H9 (cell line): ENCODE measurements at regions not wholly inside any gene's neighbourhood (a gene's known extent, or its start where the extent isn't known, plus 50 kb on each side); places are given as distances from the start of the nearest gene placed in this dataset.

Experiments used
- DNase-seq: peaks from one replicate; pipeline ENCODE4 v3.0.0-alpha.2; 2017
- H2AFZ ChIP-seq: one replicate; pipeline ENCODE4 v1.6.1; 2013; ENCODE audit warnings: mild to moderate bottlenecking, low read length, control low read depth, moderate library complexity
- H2AK5ac ChIP-seq: 2 replicates; pipeline ENCODE4 v1.6.1; 2013; ENCODE audit warnings: low read length, control low read depth, mixed read lengths; ENCODE audit not compliant: insufficient read length
- H2BK120ac ChIP-seq: one replicate; pipeline ENCODE4 v1.6.1; 2013; ENCODE audit warnings: low read depth, mild to moderate bottlenecking, low read length, control low read depth, inconsistent platforms; ENCODE audit not compliant: poor library complexity, severe bottlenecking
- H2BK12ac ChIP-seq: 2 replicates; pipeline ENCODE4 v1.6.1; 2013; ENCODE audit warnings: low read length, control low read depth, mixed read lengths, low read depth; ENCODE audit not compliant: insufficient read length
- H2BK15ac ChIP-seq: 2 replicates; pipeline ENCODE4 v1.6.1; 2013; ENCODE audit warnings: low read depth, low read length, control low read depth
- H2BK20ac ChIP-seq: one replicate; pipeline ENCODE4 v1.6.1; 2013; ENCODE audit warnings: low read depth, mild to moderate bottlenecking, low read length, control low read depth, inconsistent platforms; ENCODE audit not compliant: poor library complexity, severe bottlenecking
- H2BK5ac ChIP-seq: 2 replicates; pipeline ENCODE4 v1.6.1; 2013; ENCODE audit warnings: low read length, control low read depth, mixed read lengths; ENCODE audit not compliant: insufficient read length
- H3K14ac ChIP-seq: 2 replicates; pipeline ENCODE4 v1.6.1; 2013; ENCODE audit warnings: low read length, control low read depth; ENCODE audit not compliant: insufficient read depth
- H3K18ac ChIP-seq: 2 replicates; pipeline ENCODE4 v1.6.1; 2013; ENCODE audit warnings: low read depth, mild to moderate bottlenecking, mixed read lengths, low read length, control low read depth; ENCODE audit not compliant: insufficient read length
- H3K23ac ChIP-seq: 2 replicates; pipeline ENCODE4 v1.6.1; 2013; ENCODE audit warnings: low read length, control low read depth, mixed read lengths, low read depth; ENCODE audit not compliant: insufficient read length
- H3K23me2 ChIP-seq: 2 replicates; pipeline ENCODE4 v1.6.1; 2013; ENCODE audit warnings: low read depth, mild to moderate bottlenecking, mixed read lengths, low read length, control low read depth; ENCODE audit not compliant: insufficient read length, poor library complexity, severe bottlenecking
- H3K27ac ChIP-seq: 2 replicates; pipeline ENCODE4 v1.5.1; 2013; ENCODE audit warnings: low read length, control low read depth, mixed read lengths, low read depth; ENCODE audit not compliant: insufficient read length
- H3K27me3 ChIP-seq: 2 replicates; pipeline ENCODE4 v1.6.1; 2013; ENCODE audit warnings: low read length, control low read depth, inconsistent platforms; ENCODE audit not compliant: insufficient read depth
- H3K4ac ChIP-seq: 2 replicates; pipeline ENCODE4 v1.6.1; 2013; ENCODE audit warnings: low read depth, mild to moderate bottlenecking, control low read depth, inconsistent platforms, low read length, moderate library complexity
- H3K4me1 ChIP-seq: 2 replicates; pipeline ENCODE4 v1.6.1; 2013; ENCODE audit warnings: low read length, control low read depth, inconsistent platforms; ENCODE audit not compliant: insufficient read depth
- H3K4me2 ChIP-seq: 2 replicates; pipeline ENCODE4 v1.6.1; 2013; ENCODE audit warnings: low read length, control low read depth, mixed read lengths; ENCODE audit not compliant: insufficient read length, insufficient read depth
- H3K56ac ChIP-seq: 2 replicates; pipeline ENCODE4 v1.6.1; 2013; ENCODE audit warnings: low read depth, mild to moderate bottlenecking, mixed read lengths, low read length, control low read depth; ENCODE audit not compliant: insufficient read length
- H3K79me1 ChIP-seq: 2 replicates; pipeline ENCODE4 v1.6.1; 2013; ENCODE audit warnings: low read depth, mild to moderate bottlenecking, moderate library complexity, low read length, control low read depth, inconsistent platforms; ENCODE audit not compliant: insufficient read depth, poor library complexity, severe bottlenecking
- H3K79me2 ChIP-seq: 2 replicates; pipeline ENCODE4 v1.6.1; 2013; ENCODE audit warnings: low read length, control low read depth, inconsistent platforms; ENCODE audit not compliant: insufficient read depth
- H3K9ac ChIP-seq: 2 replicates; pipeline ENCODE4 v1.6.1; 2013; ENCODE audit warnings: low read length, control low read depth, mixed read lengths; ENCODE audit not compliant: insufficient read length; ENCODE audit errors: extremely low read depth
- H3K9me3 ChIP-seq: one replicate; pipeline ENCODE4 v1.6.1; 2013; ENCODE audit warnings: low read depth, low read length, inconsistent platforms; ENCODE audit not compliant: control insufficient read depth
- H3T11ph ChIP-seq: one replicate; pipeline ENCODE4 v1.6.1; 2013; ENCODE audit warnings: mild to moderate bottlenecking, low read length, control low read depth, inconsistent platforms
- H4K20me1 ChIP-seq: one replicate; pipeline ENCODE4 v1.6.1; 2013; ENCODE audit not compliant: control insufficient read depth, insufficient read length, insufficient read depth
- H4K5ac ChIP-seq: 2 replicates; pipeline ENCODE4 v1.6.1; 2013; ENCODE audit warnings: low read depth, mild to moderate bottlenecking, mixed read lengths, low read length, control low read depth; ENCODE audit not compliant: insufficient read length
- H4K8ac ChIP-seq: replicated peaks from 2 replicates; pipeline ENCODE4 v1.6.1; 2013; ENCODE audit warnings: low read length, control low read depth, mixed read lengths, low read depth; ENCODE audit not compliant: insufficient read length
- H4K91ac ChIP-seq: 2 replicates; pipeline ENCODE4 v1.6.1; 2013; ENCODE audit warnings: low read depth, mild to moderate bottlenecking, moderate library complexity, mixed read lengths, low read length, control low read depth; ENCODE audit not compliant: insufficient read length
- H3K27ac Mint-ChIP-seq, 3 experiments: 2 replicates in 2 of 3; 3 replicates in 1 of 3; pipeline ENCODE4 v1.8.0; 2020 to 2021; ENCODE audit warnings: mixed read lengths in 3 of 3, mild to moderate bottlenecking in 1 of 3, moderate library complexity in 1 of 3
- H3K27me3 Mint-ChIP-seq: 2 replicates; pipeline ENCODE4 v1.8.0; 2021; ENCODE audit warnings: low read depth, mild to moderate bottlenecking, moderate library complexity, mixed read lengths
- H3K36me3 Mint-ChIP-seq, 3 experiments: 2 replicates in 2 of 3; 3 replicates in 1 of 3; pipeline ENCODE4 v1.8.0; 2020 to 2021; ENCODE audit warnings: low read depth in 3 of 3, mixed read lengths in 3 of 3; ENCODE audit not compliant: insufficient read depth in 1 of 3
- H3K4me1 Mint-ChIP-seq, 2 experiments: 2 replicates each; pipeline ENCODE4 v1.8.0; 2020; ENCODE audit warnings: mixed read lengths in 2 of 2
- H3K4me3 Mint-ChIP-seq, 2 experiments: 2 replicates in 1 of 2; 3 replicates in 1 of 2; pipeline ENCODE4 v1.8.0; 2020 to 2021; ENCODE audit warnings: mild to moderate bottlenecking in 2 of 2, mixed read lengths in 2 of 2, moderate library complexity in 1 of 2
- H3K9me3 Mint-ChIP-seq, 2 experiments: 2 replicates in 1 of 2; 3 replicates in 1 of 2; pipeline ENCODE4 v1.8.0; 2020; ENCODE audit warnings: mild to moderate bottlenecking in 2 of 2, mixed read lengths in 2 of 2, moderate library complexity in 1 of 2
- WGBS: extraction: QIAGEN DNeasy Blood & Tissue Kit; methylation state at CpG from one replicate; pipeline ENCODE4 v1.1.7; 2013; ENCODE audit warnings: missing lambda C conversion rate, low lambda C conversion rate, mixed read lengths; ENCODE audit not compliant: insufficient read length; ENCODE audit errors: extremely low coverage; 5-methylcytosine and 5-hydroxymethylcytosine counted together
- TF ChIP-seq, protein P1 (sequence below): fragments of 200-600 bp; sonication (generic); conservative IDR thresholded peaks from 3 replicates; pipeline ENCODE4 v1.8.0; 2021; ENCODE audit warnings: antibody characterized with exemption, mild to moderate bottlenecking

GRCh38 chr6:109241199-109241598 is 141.1 kb downstream of the CD164 start:
- Histone ChIP-seq H3K27me3 (no peaks in the 10 kb centered on the region), H3K27ac (no peak overlapping the region), H4K8ac (no peak overlapping the region), H3K4ac (no peak overlapping the region), H3K9me3 (no peaks in the 10 kb centered on the region), H3K23ac (no peak overlapping the region), H4K5ac (no peak overlapping the region), H2BK120ac (no peak overlapping the region), H3K4me1 (no peaks in the 10 kb centered on the region), H3K4me2 (no peak overlapping the region), H3K23me2 (no peaks in the 10 kb centered on the region), H2BK20ac (no peak overlapping the region), H3K9ac (no peak overlapping the region), H3K79me1 (no peaks in the 10 kb centered on the region), H2AK5ac (no peak overlapping the region), H3K56ac (no peak overlapping the region), H2BK12ac (no peak overlapping the region), H3K14ac (no peak overlapping the region), H2AFZ (no peak overlapping the region), H3T11ph (no peak overlapping the region), H4K91ac (no peak overlapping the region), H2BK15ac (no peak overlapping the region), H3K18ac (no peak overlapping the region), H3K79me2 (no peaks in the 10 kb centered on the region), H4K20me1 (no peaks in the 10 kb centered on the region), H2BK5ac (no peak overlapping the region)
- peaks cover 0 to 2% of the 10 kb centered on the region in 2 experiments; a peak in 2 of 5 replicates for H3K9me3 Mint-ChIP-seq
- TF ChIP-seq, protein P1, sequence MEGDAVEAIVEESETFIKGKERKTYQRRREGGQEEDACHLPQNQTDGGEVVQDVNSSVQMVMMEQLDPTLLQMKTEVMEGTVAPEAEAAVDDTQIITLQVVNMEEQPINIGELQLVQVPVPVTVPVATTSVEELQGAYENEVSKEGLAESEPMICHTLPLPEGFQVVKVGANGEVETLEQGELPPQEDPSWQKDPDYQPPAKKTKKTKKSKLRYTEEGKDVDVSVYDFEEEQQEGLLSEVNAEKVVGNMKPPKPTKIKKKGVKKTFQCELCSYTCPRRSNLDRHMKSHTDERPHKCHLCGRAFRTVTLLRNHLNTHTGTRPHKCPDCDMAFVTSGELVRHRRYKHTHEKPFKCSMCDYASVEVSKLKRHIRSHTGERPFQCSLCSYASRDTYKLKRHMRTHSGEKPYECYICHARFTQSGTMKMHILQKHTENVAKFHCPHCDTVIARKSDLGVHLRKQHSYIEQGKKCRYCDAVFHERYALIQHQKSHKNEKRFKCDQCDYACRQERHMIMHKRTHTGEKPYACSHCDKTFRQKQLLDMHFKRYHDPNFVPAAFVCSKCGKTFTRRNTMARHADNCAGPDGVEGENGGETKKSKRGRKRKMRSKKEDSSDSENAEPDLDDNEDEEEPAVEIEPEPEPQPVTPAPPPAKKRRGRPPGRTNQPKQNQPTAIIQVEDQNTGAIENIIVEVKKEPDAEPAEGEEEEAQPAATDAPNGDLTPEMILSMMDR: no peak
- peaks cover 5% of the 10 kb centered on the region; the same call in 1 of the 2 replicates for H3K27me3 Mint-ChIP-seq
- H3K4me1 Mint-ChIP-seq: peaks cover 6 to 7% of the 10 kb centered on the region in 2 experiments
- H3K27ac Mint-ChIP-seq: no peak overlapping the region
- H3K4me3 Mint-ChIP-seq: no peak overlapping the region
- no CpG with 5 or more reads among the region's 2 CpGs for WGBS
- H3K36me3 Mint-ChIP-seq: no peaks in the 10 kb centered on the region
- no peak for DNase-seq
